IMR-90 (cell line): ENCODE measurements at regions not wholly inside any gene's neighbourhood (a gene's known extent, or its start where the extent isn't known, plus 50 kb on each side); places are given as distances from the start of the nearest gene placed in this dataset.

Source experiments
- ATAC-seq: fragments of 200-7000 bp; cut with Tn5 transposase; 2 replicates; pipeline ENCODE4 v1.9.1; 2020; ENCODE audit warnings: low read depth, mild to moderate bottlenecking, moderate library complexity
- BruUV-seq: library from RNA; stranded (reverse); fragments of 400-500 nt; replicated peaks from 2 replicates; lab custom pipeline; 2021; lab: Mats Ljungman, UMichigan
- CTCF ChIA-PET: fragments of 300-600 bp; formaldehyde crosslinking; extraction: SDS; loops from one replicate; lab custom pipeline; 2021; ENCODE audit warnings: antibody characterized with exemption; lab: Yijun Ruan, JAX
- POLR2A ChIA-PET: fragments of 300-600 bp; sonication (Branson Sonifier 250); formaldehyde crosslinking; loops from one replicate; lab custom pipeline; 2022; ENCODE audit warnings: antibody characterized with exemption; ENCODE audit not compliant: unreplicated experiment; lab: Charles Lee
- DNase-seq: peaks from one replicate; pipeline ENCODE4 v3.0.0; 2013
- H2AFZ ChIP-seq: replicated peaks from 2 replicates; pipeline ENCODE3; 2013; ENCODE audit warnings: low read length, mild to moderate bottlenecking; ENCODE audit not compliant: poor library complexity
- H2AK5ac ChIP-seq: 2 replicates; pipeline ENCODE4 v1.6.1; 2013; ENCODE audit warnings: low read depth, low read length, inconsistent platforms
- H2AK9ac ChIP-seq: replicated peaks from 2 replicates; pipeline ENCODE3; 2013; ENCODE audit warnings: mild to moderate bottlenecking, low read depth, low read length, moderate library complexity; ENCODE audit not compliant: poor library complexity
- H2BK120ac ChIP-seq: 2 replicates; pipeline ENCODE4 v1.6.1; 2013; ENCODE audit warnings: low read depth, low read length, inconsistent platforms
- H2BK15ac ChIP-seq: 3 replicates; pipeline ENCODE4 v1.6.1; 2013; ENCODE audit warnings: low read depth, low read length, inconsistent platforms
- H2BK20ac ChIP-seq: 2 replicates; pipeline ENCODE4 v1.6.1; 2013; ENCODE audit warnings: low read depth, mild to moderate bottlenecking, inconsistent platforms, low read length, moderate library complexity
- H2BK5ac ChIP-seq: 2 replicates; pipeline ENCODE4 v1.6.1; 2013; ENCODE audit warnings: mild to moderate bottlenecking, low read depth, low read length, inconsistent platforms; ENCODE audit not compliant: poor library complexity, severe bottlenecking
- H3K14ac ChIP-seq: replicated peaks from 2 replicates; pipeline ENCODE4 v1.6.1; 2013; ENCODE audit warnings: low read depth, low read length, inconsistent platforms
- H3K18ac ChIP-seq: 2 replicates; pipeline ENCODE4 v1.6.1; 2013; ENCODE audit warnings: low read depth, low read length, control low read depth
- H3K23ac ChIP-seq: 2 replicates; pipeline ENCODE4 v1.6.1; 2013; ENCODE audit warnings: low read depth, low read length, inconsistent platforms
- H3K27ac ChIP-seq: 2 replicates; pipeline ENCODE4 v1.5.1; 2013; ENCODE audit warnings: mild to moderate bottlenecking, control low read depth, low read length; ENCODE audit not compliant: insufficient read depth
- H3K27me3 ChIP-seq: 2 replicates; pipeline ENCODE4 v1.6.1; 2013; ENCODE audit warnings: low read length; ENCODE audit not compliant: control insufficient read depth, insufficient read depth
- H3K36me3 ChIP-seq: 2 replicates; pipeline ENCODE4 v1.6.1; 2013; ENCODE audit warnings: low read length, mixed read lengths; ENCODE audit not compliant: control insufficient read depth, insufficient read depth
- H3K4ac ChIP-seq: 2 replicates; pipeline ENCODE4 v1.6.1; 2013; ENCODE audit warnings: low read depth, low read length, inconsistent platforms
- H3K4me1 ChIP-seq: 2 replicates; pipeline ENCODE4 v1.6.1; 2013; ENCODE audit warnings: low read length, mixed read lengths; ENCODE audit not compliant: control insufficient read depth, insufficient read depth
- H3K4me2 ChIP-seq: 2 replicates; pipeline ENCODE4 v1.6.1; 2013; ENCODE audit warnings: low read depth, mild to moderate bottlenecking, control low read depth, low read length, moderate library complexity
- H3K4me3 ChIP-seq: 2 replicates; pipeline ENCODE4 v1.5.1; 2013; ENCODE audit warnings: low read depth, mild to moderate bottlenecking, control low read depth, low read length, moderate library complexity; ENCODE audit not compliant: insufficient read depth
- H3K56ac ChIP-seq: 2 replicates; pipeline ENCODE4 v1.6.1; 2013; ENCODE audit warnings: low read length, inconsistent platforms; ENCODE audit not compliant: insufficient read depth; ENCODE audit errors: extremely low read depth
- H3K79me1 ChIP-seq, 2 experiments: 2 replicates each; pipeline ENCODE4 v1.6.1; 2013; ENCODE audit warnings: low read length in 2 of 2, inconsistent platforms in 1 of 2, low read depth in 1 of 2
- H3K9ac ChIP-seq: 2 replicates; pipeline ENCODE4 v1.6.1; 2013; ENCODE audit warnings: low read depth, low read length, control low read depth
- H3K9me1 ChIP-seq: 2 replicates; pipeline ENCODE4 v1.6.1; 2013; ENCODE audit warnings: low read length, inconsistent platforms; ENCODE audit not compliant: insufficient read depth
- H3K9me3 ChIP-seq: 2 replicates; pipeline ENCODE4 v1.6.1; 2013; ENCODE audit warnings: low read length; ENCODE audit not compliant: control insufficient read depth, insufficient read depth
- H4K20me1 ChIP-seq: 2 replicates; pipeline ENCODE4 v1.6.1; 2013; ENCODE audit warnings: low read length, inconsistent platforms; ENCODE audit not compliant: insufficient read depth
- H4K5ac ChIP-seq: 2 replicates; pipeline ENCODE4 v1.6.1; 2013; ENCODE audit warnings: mild to moderate bottlenecking, low read depth, low read length, control low read depth
- H4K8ac ChIP-seq, 2 experiments: 2 replicates each; pipeline ENCODE4 v1.6.1; 2013; ENCODE audit warnings: low read depth in 2 of 2, low read length in 2 of 2, control low read depth in 1 of 2, inconsistent platforms in 1 of 2
- H4K91ac ChIP-seq: 2 replicates; pipeline ENCODE4 v1.6.1; 2013; ENCODE audit warnings: low read depth, low read length, inconsistent platforms; ENCODE audit not compliant: insufficient read depth
- BHLHE40 ChIP-seq: fragments of 150-350 bp; IDR thresholded peaks from 2 replicates; pipeline ENCODE4 v1.6.1; 2016; ENCODE audit warnings: mild to moderate bottlenecking, low read depth, low read length
- CEBPB ChIP-seq: IDR thresholded peaks from 2 replicates; pipeline ENCODE4 v1.6.1; 2012; ENCODE audit warnings: low read depth, low read length, improper control_type of control experiment
- CHD1 ChIP-seq: IDR thresholded peaks from 2 replicates; pipeline ENCODE4 v1.6.1; 2012; ENCODE audit warnings: low read depth, low read length, improper control_type of control experiment
- MAFK ChIP-seq: IDR thresholded peaks from 2 replicates; pipeline ENCODE4 v1.6.1; 2012; ENCODE audit warnings: low read depth, low read length, improper control_type of control experiment
- MAZ ChIP-seq: IDR thresholded peaks from 2 replicates; pipeline ENCODE4 v1.6.1; 2012; ENCODE audit warnings: low read depth, mild to moderate bottlenecking, low read length, improper control_type of control experiment, moderate library complexity, borderline replicate concordance
- MXI1 ChIP-seq: IDR thresholded peaks from 2 replicates; pipeline ENCODE4 v1.6.1; 2012; ENCODE audit warnings: low read depth, mild to moderate bottlenecking, low read length, moderate library complexity, borderline replicate concordance
- NFE2L2 ChIP-seq: fragments of 150-350 bp; IDR thresholded peaks from 2 replicates; pipeline ENCODE4 v1.6.1; 2016; ENCODE audit warnings: low read depth, mild to moderate bottlenecking, low read length
- POLR2A ChIP-seq: IDR thresholded peaks from 2 replicates; pipeline ENCODE4 v1.6.1; 2012; ENCODE audit warnings: mild to moderate bottlenecking, low read depth, low read length
- RAD21 ChIP-seq: IDR thresholded peaks from 2 replicates; pipeline ENCODE4 v1.6.1; 2012; ENCODE audit warnings: low read length, improper control_type of control experiment
- RCOR1 ChIP-seq: IDR thresholded peaks from 2 replicates; pipeline ENCODE4 v1.6.1; 2012; ENCODE audit warnings: mild to moderate bottlenecking, low read length, improper control_type of control experiment; ENCODE audit not compliant: insufficient replicate concordance
- RFX5 ChIP-seq: IDR thresholded peaks from 2 replicates; pipeline ENCODE4 v1.8.0; 2012; ENCODE audit warnings: low read depth, mild to moderate bottlenecking, low read length, moderate library complexity
- SMC3 ChIP-seq: fragments of 150-350 bp; IDR thresholded peaks from 2 replicates; pipeline ENCODE4 v1.6.1; 2016; ENCODE audit warnings: low read depth, mild to moderate bottlenecking, antibody characterized with exemption, low read length, moderate library complexity
- WGBS, 2 experiments: methylation state at CpG; one replicate each; pipeline versions ENCODE4 v1.1.5 to v1.1.7; 2013; ENCODE audit warnings: missing lambda C conversion rate in 2 of 2; ENCODE audit not compliant: insufficient read length in 1 of 2; ENCODE audit errors: extremely low coverage in 2 of 2; 5-methylcytosine and 5-hydroxymethylcytosine counted together
- dilution Hi-C: fragments of 300-500 bp; cut with HindIII; formaldehyde crosslinking; loops from one replicate; pipeline ENCODE4 v1.14.3; 2018; ENCODE audit warnings: low sequenced_read_pairs; ENCODE audit not compliant: unreplicated experiment
- in situ Hi-C: fragments of 300-500 bp; cut with MboI; formaldehyde crosslinking; loops from 3 replicates; pipeline ENCODE4 v1.14.3; 2019; ENCODE audit warnings: low sequenced_read_pairs, inconsistent platforms, mixed read lengths
- intact Hi-C: fragments of 100-400 bp; cut with micrococcal nuclease; formaldehyde crosslinking; loops from 2 replicates; pipeline ENCODE4 v1.10.0; 2022
- TF ChIP-seq, protein P1 (sequence below): fragments of 150-350 bp; IDR thresholded peaks from 2 replicates; pipeline ENCODE4 v1.6.1; 2017; ENCODE audit warnings: mild to moderate bottlenecking, antibody characterized with exemption, low read length, low read depth
- TF ChIP-seq, protein P2 (sequence below): conservative IDR thresholded peaks from 2 replicates; pipeline ENCODE4 v1.5.1; 2012; ENCODE audit warnings: mild to moderate bottlenecking, low read depth, low read length, improper control_type of control experiment
- TF ChIP-seq, protein P3 (sequence below): fragments of 150-350 bp; IDR thresholded peaks from 2 replicates; pipeline ENCODE4 v1.6.1; 2016; ENCODE audit warnings: low read depth, mild to moderate bottlenecking, low read length, moderate library complexity, borderline replicate concordance

DNA sequence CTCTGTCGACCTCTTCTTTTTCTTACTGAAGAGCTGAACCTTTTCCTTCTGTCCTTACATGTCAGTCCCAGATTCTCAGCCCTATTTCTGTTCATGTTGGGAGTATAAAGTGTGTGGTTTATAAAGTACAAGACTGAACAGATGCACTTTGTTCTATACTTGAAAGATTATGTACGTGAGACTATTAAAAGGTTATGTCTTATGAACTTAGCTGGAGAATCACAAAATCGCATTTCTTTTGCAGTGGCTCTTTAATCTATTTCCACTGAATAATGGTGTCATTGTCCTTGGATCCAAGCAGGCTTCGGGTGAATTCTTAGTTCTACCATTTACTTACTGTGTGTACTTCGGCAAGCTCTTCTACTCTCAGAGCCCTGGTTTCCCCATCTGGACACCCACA lies 558.4 kb downstream of the TMEM135 start:
- ATAC-seq, result no peak
- no CpG with 5 or more reads among the region's 5 CpGs for WGBS, 2 experiments
- H2BK5ac ChIP-seq, result no peak overlapping the region
- no peaks in the 10 kb centered on the region for H3K9me3 ChIP-seq
- no peak overlapping the region for H4K5ac ChIP-seq
- H2AFZ ChIP-seq, result no peak overlapping the region
- in situ Hi-C loops, result no loop called here
- no peak overlapping the region for H3K23ac ChIP-seq
- H3K9me1 ChIP-seq, result no peaks in the 10 kb centered on the region
- H4K20me1 ChIP-seq, result no peaks in the 10 kb centered on the region
- no peak overlapping the region for H3K9ac ChIP-seq
- no peak overlapping the region for H2BK15ac ChIP-seq
- H4K91ac ChIP-seq, result no peak overlapping the region
- no TSS peak for BruUV-seq
- H3K4me3 ChIP-seq, result no peak overlapping the region
- TF ChIP-seq CHD1 (no peak), RFX5 (no peak), BHLHE40 (no peak), SMC3 (no peak), CEBPB (no peak), NFE2L2 (no peak), MXI1 (no peak), MAZ (no peak), POLR2A (no peak), RCOR1 (no peak), MAFK (no peak), RAD21 (no peak)
- TF ChIP-seq, protein P1, sequence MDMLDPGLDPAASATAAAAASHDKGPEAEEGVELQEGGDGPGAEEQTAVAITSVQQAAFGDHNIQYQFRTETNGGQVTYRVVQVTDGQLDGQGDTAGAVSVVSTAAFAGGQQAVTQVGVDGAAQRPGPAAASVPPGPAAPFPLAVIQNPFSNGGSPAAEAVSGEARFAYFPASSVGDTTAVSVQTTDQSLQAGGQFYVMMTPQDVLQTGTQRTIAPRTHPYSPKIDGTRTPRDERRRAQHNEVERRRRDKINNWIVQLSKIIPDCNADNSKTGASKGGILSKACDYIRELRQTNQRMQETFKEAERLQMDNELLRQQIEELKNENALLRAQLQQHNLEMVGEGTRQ, result no peak
- TF ChIP-seq, protein P2, sequence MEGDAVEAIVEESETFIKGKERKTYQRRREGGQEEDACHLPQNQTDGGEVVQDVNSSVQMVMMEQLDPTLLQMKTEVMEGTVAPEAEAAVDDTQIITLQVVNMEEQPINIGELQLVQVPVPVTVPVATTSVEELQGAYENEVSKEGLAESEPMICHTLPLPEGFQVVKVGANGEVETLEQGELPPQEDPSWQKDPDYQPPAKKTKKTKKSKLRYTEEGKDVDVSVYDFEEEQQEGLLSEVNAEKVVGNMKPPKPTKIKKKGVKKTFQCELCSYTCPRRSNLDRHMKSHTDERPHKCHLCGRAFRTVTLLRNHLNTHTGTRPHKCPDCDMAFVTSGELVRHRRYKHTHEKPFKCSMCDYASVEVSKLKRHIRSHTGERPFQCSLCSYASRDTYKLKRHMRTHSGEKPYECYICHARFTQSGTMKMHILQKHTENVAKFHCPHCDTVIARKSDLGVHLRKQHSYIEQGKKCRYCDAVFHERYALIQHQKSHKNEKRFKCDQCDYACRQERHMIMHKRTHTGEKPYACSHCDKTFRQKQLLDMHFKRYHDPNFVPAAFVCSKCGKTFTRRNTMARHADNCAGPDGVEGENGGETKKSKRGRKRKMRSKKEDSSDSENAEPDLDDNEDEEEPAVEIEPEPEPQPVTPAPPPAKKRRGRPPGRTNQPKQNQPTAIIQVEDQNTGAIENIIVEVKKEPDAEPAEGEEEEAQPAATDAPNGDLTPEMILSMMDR, result no peak
- TF ChIP-seq, protein P3, sequence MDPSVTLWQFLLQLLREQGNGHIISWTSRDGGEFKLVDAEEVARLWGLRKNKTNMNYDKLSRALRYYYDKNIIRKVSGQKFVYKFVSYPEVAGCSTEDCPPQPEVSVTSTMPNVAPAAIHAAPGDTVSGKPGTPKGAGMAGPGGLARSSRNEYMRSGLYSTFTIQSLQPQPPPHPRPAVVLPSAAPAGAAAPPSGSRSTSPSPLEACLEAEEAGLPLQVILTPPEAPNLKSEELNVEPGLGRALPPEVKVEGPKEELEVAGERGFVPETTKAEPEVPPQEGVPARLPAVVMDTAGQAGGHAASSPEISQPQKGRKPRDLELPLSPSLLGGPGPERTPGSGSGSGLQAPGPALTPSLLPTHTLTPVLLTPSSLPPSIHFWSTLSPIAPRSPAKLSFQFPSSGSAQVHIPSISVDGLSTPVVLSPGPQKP, result no peak
- intact Hi-C loops, result no loop called here
- dilution Hi-C loops, result no loop called here
- no peak overlapping the region for H3K4ac ChIP-seq
- DNase-seq, result no peak
- ChIA-PET CTCF (no interaction called here), POLR2A (no interaction called here)
- H3K4me2 ChIP-seq, result no peak overlapping the region
- H3K79me1 ChIP-seq, result no peaks in the 10 kb centered on the region
- no peak overlapping the region for H3K56ac ChIP-seq
- no peaks in the 10 kb centered on the region for H3K27me3 ChIP-seq
- H3K14ac ChIP-seq, result no peak overlapping the region
- no peak overlapping the region for H3K27ac ChIP-seq
- H2AK5ac ChIP-seq, result no peak overlapping the region
- H3K36me3 ChIP-seq, result no peaks in the 10 kb centered on the region
- no peak overlapping the region for H3K18ac ChIP-seq
- no peak overlapping the region for H2AK9ac ChIP-seq
- no peak overlapping the region for H2BK120ac ChIP-seq
- H3K4me1 ChIP-seq, result no peaks in the 10 kb centered on the region
- no peak overlapping the region for H2BK20ac ChIP-seq
- H4K8ac ChIP-seq, result no peak overlapping the region
